Astrocyte of the spinal cord (primary cell): ENCODE measurements at regions not wholly inside any gene's neighbourhood (a gene's known extent, or its start where the extent isn't known, plus 50 kb on each side); places are given as distances from the start of the nearest gene placed in this dataset.

Experiments
- DNase-seq: peaks from one replicate; pipeline ENCODE4 v3.0.0; 2011; ENCODE audit warnings: low read depth, low spot score
- H3K4me3 ChIP-seq: 2 replicates; pipeline ENCODE4 v1.5.1; 2011; ENCODE audit warnings: low read depth, mild to moderate bottlenecking, low read length, moderate library complexity
- in situ Hi-C: cut with HindIII; loops from 2 replicates; pipeline ENCODE4 v1.10.0; 2017; ENCODE audit warnings: low sequenced_read_pairs
- TF ChIP-seq, protein P1 (sequence below): IDR thresholded peaks from 2 replicates; pipeline ENCODE4 v1.5.1; 2012; ENCODE audit warnings: low read depth, mild to moderate bottlenecking, low read length, inconsistent platforms

DNA sequence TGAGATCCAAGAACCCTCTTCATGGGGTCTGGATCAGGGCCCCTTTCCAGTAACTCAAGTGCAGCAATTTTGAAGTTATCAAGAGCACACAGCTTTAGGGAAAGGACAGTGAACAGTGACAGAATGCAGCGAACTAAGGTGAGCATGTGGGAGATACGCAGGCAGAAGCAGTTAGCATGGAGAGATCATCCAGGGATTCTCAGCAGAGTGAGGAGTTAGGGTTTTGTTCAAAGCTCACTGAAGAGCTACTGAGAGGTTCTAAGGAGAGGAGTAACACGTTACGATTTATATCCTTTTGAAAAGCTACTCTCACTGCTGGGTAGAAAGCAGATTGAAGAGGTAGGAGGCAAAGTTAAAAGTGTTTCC is 83.6 kb upstream of the MPP7 start:
- no peak overlapping the region for H3K4me3 ChIP-seq
- in situ Hi-C loops: no loop called here
- TF ChIP-seq, protein P1, sequence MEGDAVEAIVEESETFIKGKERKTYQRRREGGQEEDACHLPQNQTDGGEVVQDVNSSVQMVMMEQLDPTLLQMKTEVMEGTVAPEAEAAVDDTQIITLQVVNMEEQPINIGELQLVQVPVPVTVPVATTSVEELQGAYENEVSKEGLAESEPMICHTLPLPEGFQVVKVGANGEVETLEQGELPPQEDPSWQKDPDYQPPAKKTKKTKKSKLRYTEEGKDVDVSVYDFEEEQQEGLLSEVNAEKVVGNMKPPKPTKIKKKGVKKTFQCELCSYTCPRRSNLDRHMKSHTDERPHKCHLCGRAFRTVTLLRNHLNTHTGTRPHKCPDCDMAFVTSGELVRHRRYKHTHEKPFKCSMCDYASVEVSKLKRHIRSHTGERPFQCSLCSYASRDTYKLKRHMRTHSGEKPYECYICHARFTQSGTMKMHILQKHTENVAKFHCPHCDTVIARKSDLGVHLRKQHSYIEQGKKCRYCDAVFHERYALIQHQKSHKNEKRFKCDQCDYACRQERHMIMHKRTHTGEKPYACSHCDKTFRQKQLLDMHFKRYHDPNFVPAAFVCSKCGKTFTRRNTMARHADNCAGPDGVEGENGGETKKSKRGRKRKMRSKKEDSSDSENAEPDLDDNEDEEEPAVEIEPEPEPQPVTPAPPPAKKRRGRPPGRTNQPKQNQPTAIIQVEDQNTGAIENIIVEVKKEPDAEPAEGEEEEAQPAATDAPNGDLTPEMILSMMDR: no peak
- DNase-seq: no peak

DNA sequence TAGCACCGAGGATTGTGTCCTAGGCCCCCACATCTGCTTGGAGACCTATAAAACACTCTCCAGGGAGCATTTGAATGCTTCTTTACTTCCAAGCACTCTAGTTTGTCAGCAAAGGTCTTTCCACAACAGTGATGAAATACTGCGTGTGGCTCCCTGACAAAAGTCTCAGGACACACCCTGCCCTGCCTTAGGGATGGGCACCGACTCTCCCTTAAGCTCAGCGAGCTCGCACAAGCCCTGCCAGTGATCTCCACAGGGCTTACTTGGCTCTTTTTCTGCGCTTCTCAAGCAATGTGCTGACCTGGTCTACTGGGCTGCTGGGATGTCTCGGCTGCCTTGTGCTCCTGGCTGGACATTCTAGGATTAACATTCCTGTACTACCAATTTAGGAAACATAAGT is 84.3 kb upstream of the MPP7 start:
- TF ChIP-seq, protein P1: no peak
- no peak overlapping the region for H3K4me3 ChIP-seq
- in situ Hi-C loops: no loop called here
- DNase-seq: no peak

DNA sequence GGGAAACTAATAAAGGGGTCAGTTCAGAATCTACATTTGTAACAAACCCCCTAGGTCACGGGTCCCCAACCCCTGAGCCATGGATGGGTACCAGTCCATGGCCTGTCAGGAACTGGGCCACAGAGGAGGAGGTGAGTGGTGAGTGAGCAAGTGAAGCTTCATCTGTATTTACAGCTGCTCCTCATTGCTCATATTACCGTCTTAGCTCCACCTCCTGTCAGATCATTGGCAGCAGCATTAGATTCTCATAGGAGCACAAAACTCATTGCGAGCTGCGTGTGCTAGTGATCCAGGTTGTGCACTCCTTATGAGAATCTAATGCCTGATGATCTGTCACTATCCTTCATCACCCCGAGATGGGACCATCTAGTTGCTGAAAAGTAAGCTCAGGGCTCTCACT is 88.4 kb upstream of the MPP7 start:
- in situ Hi-C loops: no loop called here
- DNase-seq: no peak
- TF ChIP-seq, protein P1: no peak

DNA sequence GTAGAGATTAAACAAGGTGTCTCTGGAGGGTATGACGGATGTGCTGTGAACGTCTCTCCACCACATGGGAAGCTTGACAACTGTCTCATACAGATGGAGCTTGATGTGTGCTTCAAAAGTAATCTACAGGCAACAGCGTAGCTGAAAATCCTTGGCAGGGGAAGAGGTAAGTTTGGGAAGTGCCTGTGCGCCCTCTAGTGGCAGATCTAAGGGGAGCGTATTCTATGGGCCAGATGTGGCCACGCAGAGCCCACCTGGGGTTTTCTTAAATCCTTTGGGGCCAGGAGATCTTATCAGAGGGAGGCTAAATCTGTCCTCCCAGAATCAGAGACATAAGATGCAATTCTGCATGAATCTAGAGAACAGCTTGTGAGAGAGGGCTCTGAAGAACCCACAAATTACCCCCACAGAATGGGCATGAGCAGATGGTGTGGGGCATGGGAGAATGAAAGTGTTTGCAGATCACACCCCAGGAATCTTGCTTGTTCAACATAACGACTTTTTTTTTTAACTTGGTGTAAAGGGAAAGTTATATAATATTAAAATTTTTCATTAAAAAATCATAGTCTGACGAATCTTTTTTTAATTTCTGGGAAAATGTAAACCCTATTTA is 91.2 kb upstream of the MPP7 start:
- in situ Hi-C loops: no loop called here
- peak; percentile 58 for DNase-seq

More for the DNA sequence above, 88.4 kb upstream of the MPP7 start:
- no peak overlapping the region for H3K4me3 ChIP-seq

DNA sequence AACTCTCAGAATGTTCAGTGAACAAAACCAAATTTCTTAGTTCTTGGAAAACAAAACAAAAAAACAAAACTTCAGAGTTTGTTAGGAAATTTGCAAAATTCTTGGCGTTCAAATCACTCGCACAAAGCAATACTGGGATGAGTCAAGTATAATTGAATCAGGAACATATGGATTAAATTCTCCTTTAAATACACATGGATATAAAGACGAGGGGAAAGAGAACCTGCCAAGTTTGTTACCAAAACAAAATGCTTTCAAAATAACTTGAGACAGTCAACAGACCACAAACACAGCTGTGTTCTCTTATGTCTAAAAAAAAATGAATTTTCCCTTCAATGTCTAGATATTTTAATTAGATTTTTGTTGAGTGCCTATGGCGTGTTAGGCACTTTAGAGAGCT is 93.5 kb upstream of the MPP7 start:
- no peak for DNase-seq
- no peak overlapping the region for H3K4me3 ChIP-seq
- in situ Hi-C loops: no loop called here
- TF ChIP-seq, protein P1: no peak

More for the DNA sequence above, 91.2 kb upstream of the MPP7 start:
- TF ChIP-seq, protein P1: peak; percentile 96
- no peak overlapping the region for H3K4me3 ChIP-seq

DNA sequence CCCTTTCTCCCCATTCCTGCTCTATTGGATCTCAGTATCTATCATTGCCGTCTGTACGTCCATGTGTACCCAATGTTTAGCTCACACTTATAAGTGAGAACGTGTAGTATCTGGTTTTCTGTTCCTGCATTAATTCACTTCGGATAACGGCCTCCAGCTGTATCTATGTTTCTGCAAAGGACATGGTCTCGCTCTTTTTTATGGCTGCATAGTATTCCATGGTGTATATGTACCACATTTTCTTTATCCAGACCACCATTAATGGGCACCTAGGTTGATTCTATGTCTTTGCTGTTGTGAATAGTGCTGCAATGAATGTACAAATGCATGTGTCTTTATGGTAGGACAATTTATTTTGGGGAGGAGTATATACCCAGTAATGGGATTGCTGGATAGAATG is 94.4 kb upstream of the MPP7 start:
- TF ChIP-seq, protein P1: no peak
- no peak for DNase-seq
- no peak overlapping the region for H3K4me3 ChIP-seq
- in situ Hi-C loops: no loop called here
